ENCODE measurements at regions not wholly inside any gene's neighbourhood (a gene's known extent, or its start where the extent isn't known, plus 50 kb on each side); places are given as distances from the start of the nearest gene placed in this dataset.
"Not testable (repeated sequence)": the region's sequence is repeated elsewhere in the genome, so short reads cannot be mapped to it uniquely, and the experiment has no call there.

DNA sequence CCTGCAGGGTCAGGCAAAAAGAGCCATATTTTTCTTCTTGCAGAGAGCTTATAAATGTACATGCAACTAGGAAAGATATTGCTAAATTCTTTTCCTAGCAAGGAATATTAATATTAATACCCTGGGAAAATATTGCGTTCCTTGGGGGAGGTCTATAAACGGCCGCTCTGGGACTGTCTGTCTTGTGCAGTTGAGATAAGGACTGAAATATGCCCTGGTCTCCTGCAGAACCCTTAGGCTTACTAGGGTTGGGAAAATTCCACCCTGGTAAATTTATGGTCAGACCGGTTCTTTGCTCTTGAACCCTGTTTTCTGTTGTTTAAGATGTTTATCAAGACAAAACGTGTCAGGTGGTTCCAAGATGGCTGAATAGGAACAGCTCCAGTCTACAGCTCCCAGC is 121.3 kb upstream of the CARMIL1 start:
- TF ChIP-seq CBX5 (IDR thresholded peaks at IDR 0.05; ENCODE audit: low read depth), result peak; percentile 93
- TF ChIP-seq, protein P1, sequence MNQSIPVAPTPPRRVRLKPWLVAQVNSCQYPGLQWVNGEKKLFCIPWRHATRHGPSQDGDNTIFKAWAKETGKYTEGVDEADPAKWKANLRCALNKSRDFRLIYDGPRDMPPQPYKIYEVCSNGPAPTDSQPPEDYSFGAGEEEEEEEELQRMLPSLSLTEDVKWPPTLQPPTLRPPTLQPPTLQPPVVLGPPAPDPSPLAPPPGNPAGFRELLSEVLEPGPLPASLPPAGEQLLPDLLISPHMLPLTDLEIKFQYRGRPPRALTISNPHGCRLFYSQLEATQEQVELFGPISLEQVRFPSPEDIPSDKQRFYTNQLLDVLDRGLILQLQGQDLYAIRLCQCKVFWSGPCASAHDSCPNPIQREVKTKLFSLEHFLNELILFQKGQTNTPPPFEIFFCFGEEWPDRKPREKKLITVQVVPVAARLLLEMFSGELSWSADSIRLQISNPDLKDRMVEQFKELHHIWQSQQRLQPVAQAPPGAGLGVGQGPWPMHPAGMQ (IDR thresholded peaks at IDR 0.05; ENCODE audit: borderline replicate concordance), result no peak
- POLR2A ChIA-PET, result interaction anchor here (0.8 kb wide), 1 partner anchor 20 kb away, joined by 3 read pairs; no protein-coding TSS in a partner anchor
- Histone ChIP-seq H2AFZ (ENCODE audit: control insufficient read depth, low read depth, low read length) (no peak overlapping the region), H3K27ac (ENCODE audit: control insufficient read depth, insufficient read depth) (no peak overlapping the region), H3K4me1 (ENCODE audit: control insufficient read depth, insufficient read depth, low read length) (peaks cover 3% of the 10 kb centered on the region; the same call in 1 of the 2 replicates), H3K4me3 (no peak overlapping the region), H3K36me3 (ENCODE audit: control insufficient read depth in 2 of 2, insufficient read depth in 2 of 2, low read length in 1 of 2) (no peaks in the 10 kb centered on the region), H3K9ac (ENCODE audit: control insufficient read depth, insufficient read depth, low read length) (no peak overlapping the region), H3K4me2 (ENCODE audit: control insufficient read depth, insufficient read depth) (no peak overlapping the region), H3K9me3 (replicated peaks; ENCODE audit: control insufficient read depth, insufficient read depth, low read length) (no peaks in the 10 kb centered on the region; the same call in 1 of the 3 replicates), H3K79me2 (ENCODE audit: control insufficient read depth, insufficient read depth, low read length) (no peaks in the 10 kb centered on the region), H3K27me3 (replicated peaks in 1 of 2; ENCODE audit: control insufficient read depth in 2 of 2, insufficient read depth in 2 of 2, low read length in 1 of 2) (no peaks in the 10 kb centered on the region), H4K20me1 (ENCODE audit: control insufficient read depth, insufficient read depth) (no peaks in the 10 kb centered on the region)
- ATAC-seq, result no peak
- in situ Hi-C loops (cut with MboI), result no loop called here
- intact Hi-C loops (cut with micrococcal nuclease; ENCODE audit: unreplicated experiment), result no loop called here
- BruUV-seq (replicated peaks), result no TSS peak
- WGBS (ENCODE audit: insufficient coverage, insufficient replicate concordance, low lambda C conversion rate, missing lambda C conversion rate), result 72% methylated on average over 5 of the region's 5 CpGs
- SMC1A ChIA-PET (ENCODE audit: uncharacterized antibody, unreplicated experiment), result interaction anchor here (0.7 kb wide), 1 partner anchor 11 kb away, joined by 4 read pairs; no protein-coding TSS in a partner anchor
- RAD21 ChIA-PET (ENCODE audit: unreplicated experiment), result no interaction called here
- no peak for DNase-seq (ENCODE audit: low read depth, low spot score)
- no peak for FAIRE-seq
- CTCF ChIA-PET, result no interaction called here

DNA sequence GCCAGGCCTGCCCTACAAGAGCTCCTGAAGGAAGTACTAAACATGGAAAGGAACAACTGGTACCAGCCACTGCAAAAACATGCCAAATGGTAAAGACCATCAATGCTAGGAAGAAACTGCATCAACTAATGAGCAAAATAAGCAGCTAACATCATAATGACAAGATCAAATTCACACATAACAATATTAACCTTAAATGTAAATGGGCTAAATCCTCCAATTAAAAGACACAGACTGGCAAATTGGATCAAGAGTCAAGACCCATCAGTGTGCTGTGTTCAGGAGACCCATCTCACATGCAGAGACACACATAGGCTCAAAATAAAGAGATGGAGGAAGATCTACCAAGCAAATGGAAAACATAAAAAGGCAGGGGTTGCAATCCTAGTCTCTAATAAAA is 119.0 kb upstream of the CARMIL1 start:
- H3K79me2 ChIP-seq (ENCODE audit: control insufficient read depth, insufficient read depth, low read length); H3K9me3 ChIP-seq (replicated peaks; ENCODE audit: control insufficient read depth, insufficient read depth, low read length); in situ Hi-C loops (cut with MboI); FAIRE-seq; H4K20me1 ChIP-seq (ENCODE audit: control insufficient read depth, insufficient read depth); BruUV-seq (replicated peaks); H3K4me2 ChIP-seq (ENCODE audit: control insufficient read depth, insufficient read depth); H3K4me3 ChIP-seq; H3K4me1 ChIP-seq (ENCODE audit: control insufficient read depth, insufficient read depth, low read length); H3K27me3 ChIP-seq (replicated peaks in 1 of 2; ENCODE audit: control insufficient read depth in 2 of 2, insufficient read depth in 2 of 2, low read length in 1 of 2); ATAC-seq; intact Hi-C loops (cut with micrococcal nuclease; ENCODE audit: unreplicated experiment); H3K9ac ChIP-seq (ENCODE audit: control insufficient read depth, insufficient read depth, low read length); RAD21 ChIA-PET (ENCODE audit: unreplicated experiment); POLR2A ChIA-PET; CTCF ChIA-PET; DNase-seq (ENCODE audit: low read depth, low spot score); H3K27ac ChIP-seq (ENCODE audit: control insufficient read depth, insufficient read depth); SMC1A ChIA-PET (ENCODE audit: uncharacterized antibody, unreplicated experiment); H3K36me3 ChIP-seq (ENCODE audit: control insufficient read depth in 2 of 2, insufficient read depth in 2 of 2, low read length in 1 of 2); H2AFZ ChIP-seq (ENCODE audit: control insufficient read depth, low read depth, low read length): not testable (repeated sequence)

Measured in GM12878 (cell line).